ENCODE measurements at regions not wholly inside any gene's neighbourhood (a gene's known extent, or its start where the extent isn't known, plus 50 kb on each side); places are given as distances from the start of the nearest gene placed in this dataset.

DNA sequence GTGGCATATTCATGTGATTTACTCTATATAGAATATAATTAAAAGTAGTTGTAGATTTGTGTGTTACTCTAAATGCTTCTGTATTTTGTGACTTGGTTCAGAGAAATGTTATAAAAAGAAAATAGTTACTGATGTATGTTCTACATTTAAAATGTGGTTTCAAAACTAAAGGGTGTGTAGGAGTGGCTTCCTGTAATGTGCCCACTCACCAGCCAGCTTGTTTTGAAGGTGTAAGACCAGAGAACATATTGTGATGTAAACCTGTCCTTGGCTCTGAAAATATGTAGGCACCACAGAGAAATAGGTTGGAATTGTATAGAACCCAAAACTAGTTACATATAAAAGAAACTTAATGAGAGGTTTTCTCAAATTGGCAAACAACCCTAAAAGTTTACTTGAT lies 51.2 kb upstream of the ARRDC3 start:
- Histone ChIP-seq H3K9me3 (peaks cover 2% of the 10 kb centered on the region), H3K27me3 (ENCODE audit: low read depth) (no peaks in the 10 kb centered on the region), H3K36me3 (no peaks in the 10 kb centered on the region), H3K4me1 (no peaks in the 10 kb centered on the region), H3K4me3 (no peak overlapping the region), H3K27ac (no peak overlapping the region)
- ATAC-seq (peak in 1 of 2 donors; percentile 62), DNase-seq (no peak)
- intact Hi-C loops (cut with DNase I) = no loop called here
- TF ChIP-seq, protein P1, sequence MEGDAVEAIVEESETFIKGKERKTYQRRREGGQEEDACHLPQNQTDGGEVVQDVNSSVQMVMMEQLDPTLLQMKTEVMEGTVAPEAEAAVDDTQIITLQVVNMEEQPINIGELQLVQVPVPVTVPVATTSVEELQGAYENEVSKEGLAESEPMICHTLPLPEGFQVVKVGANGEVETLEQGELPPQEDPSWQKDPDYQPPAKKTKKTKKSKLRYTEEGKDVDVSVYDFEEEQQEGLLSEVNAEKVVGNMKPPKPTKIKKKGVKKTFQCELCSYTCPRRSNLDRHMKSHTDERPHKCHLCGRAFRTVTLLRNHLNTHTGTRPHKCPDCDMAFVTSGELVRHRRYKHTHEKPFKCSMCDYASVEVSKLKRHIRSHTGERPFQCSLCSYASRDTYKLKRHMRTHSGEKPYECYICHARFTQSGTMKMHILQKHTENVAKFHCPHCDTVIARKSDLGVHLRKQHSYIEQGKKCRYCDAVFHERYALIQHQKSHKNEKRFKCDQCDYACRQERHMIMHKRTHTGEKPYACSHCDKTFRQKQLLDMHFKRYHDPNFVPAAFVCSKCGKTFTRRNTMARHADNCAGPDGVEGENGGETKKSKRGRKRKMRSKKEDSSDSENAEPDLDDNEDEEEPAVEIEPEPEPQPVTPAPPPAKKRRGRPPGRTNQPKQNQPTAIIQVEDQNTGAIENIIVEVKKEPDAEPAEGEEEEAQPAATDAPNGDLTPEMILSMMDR (IDR thresholded peaks at IDR 0.05) = no peak

DNA sequence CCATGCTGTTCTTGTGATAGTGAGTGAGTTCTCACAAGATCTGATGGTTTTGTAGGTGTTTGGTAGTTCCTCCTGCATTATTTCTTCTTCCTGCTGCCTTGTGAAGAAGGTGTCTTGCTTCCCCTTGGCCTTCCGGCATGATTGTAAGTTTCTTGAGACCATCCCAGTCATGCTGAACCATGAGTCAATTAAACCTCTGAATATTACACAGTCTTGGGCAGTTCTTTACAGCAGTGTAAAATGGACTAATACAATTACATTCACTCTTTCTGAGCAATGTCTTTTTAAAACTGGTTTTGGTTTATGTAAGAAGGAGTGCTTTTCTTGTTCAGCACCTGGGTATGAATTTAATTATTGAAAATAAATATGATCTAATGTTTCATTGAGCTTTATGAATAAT lies 50.7 kb upstream of the ARRDC3 start:
- TF ChIP-seq, protein P1 (IDR thresholded peaks at IDR 0.05) = no peak
- H3K4me1 ChIP-seq = no peaks in the 10 kb centered on the region
- ATAC-seq = no peak
- no peak for DNase-seq
- no peaks in the 10 kb centered on the region for H3K36me3 ChIP-seq
- no peak overlapping the region for H3K4me3 ChIP-seq
- H3K9me3 ChIP-seq = peaks cover 7% of the 10 kb centered on the region
- no peak overlapping the region for H3K27ac ChIP-seq
- no peaks in the 10 kb centered on the region for H3K27me3 ChIP-seq (ENCODE audit: low read depth)
- intact Hi-C loops (cut with DNase I) = no loop called here

Data from lower lobe of right lung (tissue), 2 donors.